NOMO-1 treated with dmso at 0.1 percent for 144 hours (cell line): ENCODE measurements at regions not wholly inside any gene's neighbourhood (a gene's known extent, or its start where the extent isn't known, plus 50 kb on each side); places are given as distances from the start of the nearest gene placed in this dataset.

ENCODE experiments used
- DNase-seq: peaks from one replicate; lab custom pipeline; 2025; ENCODE audit not compliant: unreplicated experiment; lab: John Stamatoyannopoulos, UW

- DNase-seq = no peak
These were observed 1508.7 kb upstream of the TMEFF2 start for GRCh38 chr2:193703411-193703810.

DNA sequence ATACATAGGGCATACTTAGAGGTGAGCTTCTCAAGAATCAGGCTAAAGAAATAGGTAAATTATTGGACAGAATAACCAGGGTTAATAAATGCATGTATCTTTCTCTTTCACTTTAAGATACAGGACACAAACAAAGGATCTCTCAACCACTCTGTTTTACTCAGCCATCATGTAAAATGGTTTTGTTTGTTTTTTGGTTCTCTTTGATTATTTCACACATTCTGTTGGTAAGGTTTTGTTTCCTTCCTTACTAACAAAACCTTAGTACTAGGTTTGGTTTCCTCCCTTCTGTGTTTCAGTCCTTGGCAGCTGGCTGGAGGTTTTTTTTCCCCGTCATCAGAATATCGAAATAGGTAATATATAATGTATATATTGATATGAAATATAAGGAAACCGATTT, 1506.8 kb upstream of the TMEFF2 start:
- no peak for DNase-seq

GRCh38 chr2:193695367-193695766, 1500.6 kb upstream of the TMEFF2 start:
- no peak for DNase-seq

GRCh38 chr2:193693758-193694157, 1499.0 kb upstream of the TMEFF2 start:
- DNase-seq = no peak

DNA sequence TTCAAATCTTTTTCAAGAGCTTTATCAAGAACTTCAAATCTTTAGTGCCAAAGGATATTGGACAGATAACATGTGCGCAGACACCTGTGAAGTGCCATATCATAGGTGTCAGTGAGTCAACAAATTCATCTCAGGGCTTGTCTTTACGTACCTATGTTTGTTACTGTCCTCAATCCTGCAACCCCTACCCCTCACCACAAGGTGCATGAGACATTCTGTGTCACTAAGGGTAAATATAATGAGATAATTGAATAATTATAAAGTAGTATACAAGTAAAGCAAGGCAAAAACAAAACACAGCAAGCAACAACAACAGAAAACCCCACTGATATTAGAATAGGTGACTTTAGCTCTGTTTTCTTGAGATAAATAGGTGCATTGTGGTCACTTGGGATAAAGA, 1495.8 kb upstream of the TMEFF2 start:
- DNase-seq = no peak

- no peak for DNase-seq
These were observed 1492.5 kb upstream of the TMEFF2 start for GRCh38 chr2:193687195-193687594.

GRCh38 chr2:193679847-193680246, 1485.1 kb upstream of the TMEFF2 start:
- no peak for DNase-seq

DNA sequence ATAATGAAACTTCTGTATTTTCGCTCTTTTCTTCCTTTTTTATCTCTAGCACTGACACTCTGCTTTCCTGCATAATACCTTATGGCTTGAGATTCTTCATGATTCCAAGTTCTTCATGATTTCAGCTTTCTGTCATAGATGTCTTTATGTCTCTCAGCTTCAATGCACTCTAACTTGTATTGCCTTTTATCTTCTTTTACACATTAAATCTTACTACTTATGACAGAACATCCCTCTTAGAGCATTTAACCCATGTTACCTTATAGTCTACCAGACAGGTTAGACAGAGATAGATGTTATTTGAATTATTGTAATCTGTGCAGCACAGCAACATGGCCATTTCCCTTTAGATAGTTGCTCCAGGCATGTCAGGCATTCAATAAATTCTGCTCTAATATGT, 1475.7 kb upstream of the TMEFF2 start:
- no peak for DNase-seq

DNA sequence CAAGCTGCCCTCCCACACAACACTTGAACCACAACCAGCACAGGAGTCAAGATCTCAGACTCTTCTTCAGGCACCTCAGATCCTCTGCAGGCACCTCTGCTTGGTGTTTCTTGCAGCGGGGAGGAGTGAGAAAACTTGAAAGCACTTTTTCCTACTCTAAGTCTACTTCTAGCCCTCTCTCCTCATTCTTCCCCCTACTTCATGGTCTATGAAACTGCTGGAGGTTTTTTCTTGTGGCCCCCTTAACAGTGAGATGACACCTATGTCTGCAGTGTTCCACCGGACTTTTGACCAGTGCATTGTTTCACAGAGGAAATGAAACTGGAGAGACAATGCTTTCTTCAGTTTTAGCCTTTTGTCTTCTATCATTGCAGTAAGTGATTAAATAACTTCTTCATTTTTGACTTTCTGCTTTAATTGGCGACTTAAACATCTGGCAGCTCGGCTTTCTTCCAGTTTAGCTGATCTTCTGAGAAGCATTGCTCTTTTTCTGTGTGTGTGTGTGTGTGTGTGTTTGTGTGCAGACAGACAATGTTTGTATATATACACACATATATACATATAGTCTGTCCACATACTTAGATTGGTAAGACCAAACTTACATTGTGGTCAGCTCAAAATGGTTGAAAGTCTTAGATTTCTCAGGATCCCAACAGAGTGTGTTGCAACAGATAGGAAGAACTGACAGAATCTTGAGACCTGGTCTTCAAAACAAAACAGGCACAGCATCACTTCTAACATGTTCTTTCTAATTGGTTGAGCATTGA, 1474.0 kb upstream of the TMEFF2 start:
- DNase-seq = no peak

GRCh38 chr2:193627927-193628272, 1433.2 kb upstream of the TMEFF2 start:
- DNase-seq = no peak

- DNase-seq = no peak
These were observed 1432.6 kb upstream of the TMEFF2 start for GRCh38 chr2:193627187-193627926.

- no peak for DNase-seq
These were observed 1413.7 kb upstream of the TMEFF2 start for GRCh38 chr2:193608451-193608850.

DNA sequence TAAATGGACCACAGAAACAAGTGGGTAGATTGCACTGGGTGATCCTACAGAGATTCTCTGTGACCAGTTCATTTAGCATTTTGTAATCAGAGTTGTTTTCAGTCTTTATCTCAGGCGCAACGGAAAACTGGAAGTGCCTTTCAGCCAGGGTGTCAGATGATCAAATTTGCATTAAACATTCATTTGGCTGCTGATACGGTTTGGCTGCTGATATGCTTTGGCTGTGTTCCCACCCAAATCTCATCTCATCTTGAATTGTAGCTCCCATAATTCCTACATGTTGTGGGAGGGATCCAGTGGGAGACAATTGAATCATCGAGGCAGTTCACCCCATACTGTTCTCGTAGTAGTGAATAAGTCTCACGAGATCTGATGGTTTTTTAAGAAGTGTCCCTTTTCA, 1396.1 kb upstream of the TMEFF2 start:
- no peak for DNase-seq

GRCh38 chr2:193584522-193584938, 1389.8 kb upstream of the TMEFF2 start:
- DNase-seq = no peak

GRCh38 chr2:193583638-193584400, 1389.1 kb upstream of the TMEFF2 start:
- DNase-seq = no peak

DNA sequence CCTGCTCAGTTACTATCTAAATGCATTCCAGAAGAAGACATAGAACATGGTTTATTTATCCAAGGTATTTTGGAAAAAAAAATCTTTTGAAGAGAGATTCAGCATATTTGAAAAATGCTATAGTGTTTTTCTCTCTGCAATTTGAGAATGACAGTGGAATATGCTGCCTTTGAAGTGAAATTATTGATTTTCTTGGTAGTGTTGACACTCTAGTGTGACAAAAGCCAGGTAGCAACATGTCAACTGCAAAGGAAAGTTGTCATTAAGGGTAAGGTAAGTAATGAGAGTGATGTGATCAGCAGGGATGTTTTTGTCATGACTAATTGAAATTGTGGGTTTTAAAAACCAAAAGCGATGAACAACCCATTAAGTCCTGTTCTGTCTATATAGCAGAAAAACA, 1387.1 kb upstream of the TMEFF2 start:
- DNase-seq = no peak

DNA sequence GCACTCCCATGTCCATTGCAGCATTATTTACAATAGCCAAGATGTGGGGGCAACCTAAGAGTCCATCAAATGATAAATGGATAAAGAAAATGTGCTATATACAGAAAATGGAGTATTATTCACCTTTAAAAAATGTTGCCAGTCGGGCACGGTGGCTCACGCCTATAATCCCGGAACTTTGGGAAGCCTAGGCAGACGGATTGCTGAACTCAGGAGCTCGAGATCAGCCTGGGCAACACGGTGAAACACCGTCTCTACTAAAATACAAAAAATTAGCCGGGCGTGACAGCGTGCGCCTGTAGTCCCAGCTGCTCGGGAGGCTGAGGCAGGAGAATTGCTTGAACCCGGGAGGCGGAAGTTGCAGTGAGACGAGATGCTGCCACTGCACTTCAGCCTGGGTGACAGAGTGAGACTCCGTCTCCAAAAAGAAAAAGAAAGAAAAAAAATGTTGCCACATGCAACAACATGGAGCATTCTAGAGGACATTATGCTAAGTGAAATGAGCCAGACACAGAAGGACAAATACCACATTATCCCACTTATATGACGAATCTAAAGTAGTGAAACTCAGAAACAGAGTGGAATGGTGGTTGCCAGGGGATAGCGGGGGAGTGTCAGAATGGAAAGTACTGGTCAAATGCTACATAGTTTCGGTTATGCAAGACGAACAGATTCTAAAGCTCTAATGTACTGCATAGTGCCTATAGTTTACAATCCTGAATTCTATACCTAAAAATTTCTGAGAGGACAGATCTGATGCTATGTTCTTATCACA, 1385.6 kb upstream of the TMEFF2 start:
- DNase-seq = no peak

- no peak for DNase-seq
These were observed 1372.2 kb upstream of the TMEFF2 start for GRCh38 chr2:193566886-193567285.

DNA sequence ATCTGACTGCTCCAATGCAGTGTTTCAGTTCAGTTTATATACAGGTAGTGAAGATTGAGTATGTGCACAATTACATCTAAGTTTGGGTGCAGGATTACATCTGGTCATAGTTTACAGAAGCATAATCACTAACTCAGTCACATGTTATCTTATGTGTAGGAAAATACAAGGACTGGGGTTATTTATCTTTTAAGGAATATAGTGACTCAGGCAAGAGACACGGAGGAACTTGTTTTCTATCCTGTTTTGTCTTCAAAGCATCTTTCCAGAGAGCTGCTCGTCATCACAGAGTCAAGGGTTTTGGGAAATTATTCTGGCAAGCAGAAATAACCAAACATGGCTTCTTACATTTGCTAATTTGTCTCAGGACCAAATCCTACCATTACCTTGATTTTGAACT, 1371.5 kb upstream of the TMEFF2 start:
- no peak for DNase-seq

DNA sequence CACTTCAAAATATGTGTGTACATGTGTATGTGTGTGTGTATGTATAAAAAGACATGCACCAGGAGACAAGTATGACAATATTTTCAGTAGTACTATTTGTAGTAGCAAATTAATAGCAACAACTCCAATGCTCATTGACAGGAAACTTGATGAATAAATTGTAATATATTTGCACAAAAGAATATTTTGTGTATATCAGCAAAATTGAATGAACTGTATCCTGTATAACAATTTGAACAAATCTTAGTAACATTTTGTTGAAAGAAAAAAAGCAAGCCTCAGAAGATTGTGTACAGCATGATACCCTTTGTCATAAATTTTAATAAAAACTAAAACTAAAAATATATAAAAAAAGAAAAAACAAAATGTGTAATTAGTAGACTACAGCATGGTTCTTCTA, 1367.3 kb upstream of the TMEFF2 start:
- DNase-seq = no peak

DNA sequence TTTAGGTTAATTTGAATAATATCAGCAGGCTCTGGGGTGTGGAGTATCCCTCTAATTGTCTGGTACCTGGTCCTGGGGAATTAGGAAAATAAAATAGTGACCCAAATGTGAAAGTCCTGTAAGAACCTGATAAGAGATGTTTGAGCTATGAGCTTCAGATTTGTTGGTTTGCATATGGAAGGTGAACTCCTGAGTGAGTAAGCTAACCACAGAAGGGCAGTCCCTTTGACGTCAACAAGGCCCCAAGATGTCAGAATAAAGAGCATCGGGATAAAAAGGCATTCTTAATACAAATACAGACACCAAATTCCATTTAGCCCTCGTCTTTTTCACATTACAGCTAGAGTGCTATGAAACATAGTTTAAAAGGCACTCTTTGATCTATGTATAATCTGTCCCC, 1366.3 kb upstream of the TMEFF2 start:
- DNase-seq = no peak
